K562 (cell line): ENCODE measurements at regions not wholly inside any gene's neighbourhood (a gene's known extent, or its start where the extent isn't known, plus 50 kb on each side); places are given as distances from the start of the nearest gene placed in this dataset.

ENCODE experiments used
- ATAC-seq: fragments of 200-7000 bp; cut with Tn5 transposase; 3 replicates; pipeline ENCODE4 v1.9.1; 2020; ENCODE audit warnings: moderate library complexity
- BruUV-seq: library from RNA; stranded (reverse); fragments of 400-500 nt; replicated peaks from 2 replicates; lab custom pipeline; 2021; lab: Mats Ljungman, UMichigan
- CTCF ChIA-PET: fragments of 300-600 bp; formaldehyde crosslinking; extraction: SDS; loops from one replicate; lab custom pipeline; 2021; ENCODE audit warnings: low intra/inter-chr PET ratio; lab: Yijun Ruan, JAX
- POLR2A ChIA-PET: fragments of 300-600, 350-650 bp; sonication (Branson Sonifier 250); formaldehyde crosslinking; extraction: SDS; loops from one replicate; lab custom pipeline; 2021; ENCODE audit warnings: antibody characterized with exemption, inconsistent platforms; lab: Yijun Ruan, JAX
- DNase-seq, 4 experiments: peaks; one replicate each; pipeline versions ENCODE4 v3.0.0 to v3.0.0-alpha.2; 2011 to 2018; ENCODE audit warnings: low spot score in 3 of 4, mixed read lengths in 3 of 4; ENCODE audit errors: extremely low read depth in 1 of 4
- FAIRE-seq: peaks from 2 replicates; lab custom pipeline; 2011; peaks lifted over from hg19 to GRCh38; lab: Jason Lieb, UNC
- H2AFZ ChIP-seq: 2 replicates; pipeline ENCODE4 v1.6.0; 2011; ENCODE audit warnings: low read depth, low read length, control low read depth, inconsistent platforms
- H3K27ac ChIP-seq: fragments of 200-600 bp; 3 replicates; pipeline ENCODE4 v1.8.0; 2011; ENCODE audit warnings: low read depth, mild to moderate bottlenecking, control low read depth, inconsistent platforms, low read length, moderate library complexity, mixed read lengths; ENCODE audit errors: extremely low read depth
- H3K27me3 ChIP-seq, 2 experiments: fragments of 300-600 bp in 1 of 2; 2 replicates in 1 of 2; 3 replicates in 1 of 2; pipeline versions ENCODE4 v1.6.0 to v1.8.0; 2011; ENCODE audit warnings: inconsistent platforms in 2 of 2, low read length in 2 of 2, mild to moderate bottlenecking in 1 of 2, mixed read lengths in 1 of 2, moderate library complexity in 1 of 2; ENCODE audit not compliant: control insufficient read depth in 2 of 2, insufficient read depth in 2 of 2
- H3K36me3 ChIP-seq: fragments of 300-600 bp; 3 replicates; pipeline ENCODE4 v1.8.0; 2011; ENCODE audit warnings: mild to moderate bottlenecking, low read length, inconsistent platforms; ENCODE audit not compliant: control insufficient read depth, insufficient read depth
- H3K4me1 ChIP-seq, 2 experiments: fragments of 200-600 bp in 1 of 2; replicated peaks in 1 of 2; 2 replicates in 1 of 2; 3 replicates in 1 of 2; pipeline versions ENCODE4 v1.5.1 to v1.8.0; 2011; ENCODE audit warnings: inconsistent platforms in 2 of 2, low read length in 2 of 2, mild to moderate bottlenecking in 1 of 2, mixed read lengths in 1 of 2, moderate library complexity in 1 of 2; ENCODE audit not compliant: control insufficient read depth in 2 of 2, insufficient read depth in 2 of 2
- H3K4me2 ChIP-seq: 2 replicates; pipeline ENCODE4 v1.6.1; 2011; ENCODE audit warnings: low read length, control low read depth, inconsistent platforms, mixed read lengths; ENCODE audit not compliant: insufficient read depth
- H3K4me3 ChIP-seq: fragments of 200-600 bp; sonication (generic), shearing (Covaris generic); 2 replicates; pipeline ENCODE4 v1.5.1; 2016; ENCODE audit warnings: control low read depth, inconsistent platforms
- H3K79me2 ChIP-seq: fragments of 200-600 bp; 3 replicates; pipeline ENCODE4 v1.8.0; 2011; ENCODE audit warnings: low read length, inconsistent platforms; ENCODE audit not compliant: control insufficient read depth, insufficient read depth
- H3K9ac ChIP-seq, 2 experiments: 2 replicates each; pipeline versions ENCODE4 v1.6.0 to v1.6.1; 2011; ENCODE audit warnings: low read depth in 2 of 2, low read length in 2 of 2, control low read depth in 1 of 2, inconsistent platforms in 1 of 2, mild to moderate bottlenecking in 1 of 2, mixed read lengths in 1 of 2; ENCODE audit not compliant: insufficient read depth in 1 of 2
- H3K9me1 ChIP-seq: one replicate; pipeline ENCODE4 v1.6.0; 2011; ENCODE audit warnings: inconsistent platforms, mild to moderate bottlenecking, low read length, moderate library complexity; ENCODE audit not compliant: control insufficient read depth, insufficient read depth
- H3K9me3 ChIP-seq: replicated peaks from 2 replicates; pipeline ENCODE4 v1.5.1; 2011; ENCODE audit warnings: low read depth, low read length, inconsistent platforms; ENCODE audit not compliant: control insufficient read depth, insufficient read depth
- H4K20me1 ChIP-seq: replicated peaks from 2 replicates; pipeline ENCODE4 v1.6.1; 2011; ENCODE audit warnings: low read length, inconsistent platforms, mixed read lengths; ENCODE audit not compliant: control insufficient read depth, insufficient read depth
- ARID3A ChIP-seq: IDR thresholded peaks from 2 replicates; pipeline ENCODE4 v1.6.1; 2012; ENCODE audit warnings: low read depth, low read length, improper control_type of control experiment, borderline replicate concordance
- ATF1 ChIP-seq, 2 experiments: fragments of 450-650 bp in 1 of 2; IDR thresholded peaks; 2 replicates each; pipeline ENCODE4 v1.6.1; 2016; ENCODE audit warnings: missing compliant biosample characterization in 1 of 2, missing genetic modification characterization in 1 of 2
- GTF2A2 ChIP-seq: IDR thresholded peaks from 2 replicates; pipeline ENCODE4 v1.6.1; 2016; ENCODE audit warnings: mild to moderate bottlenecking, missing genetic modification characterization, missing compliant biosample characterization
- MTA2 ChIP-seq: fragments of 450-650 bp; IDR thresholded peaks from 2 replicates; pipeline ENCODE4 v1.6.1; 2016; ENCODE audit warnings: low read depth
- NCOA6 ChIP-seq: fragments of 450-650 bp; IDR thresholded peaks from 2 replicates; pipeline ENCODE4 v1.6.1; 2017; ENCODE audit warnings: mild to moderate bottlenecking
- RAD51 ChIP-seq: fragments of 450-650 bp; IDR thresholded peaks from 2 replicates; pipeline ENCODE4 v1.7.1; 2016; ENCODE audit warnings: low read depth, mild to moderate bottlenecking, borderline replicate concordance
- ZBTB17 ChIP-seq: fragments of 450-650 bp; formaldehyde crosslinking; IDR thresholded peaks from 2 replicates; pipeline ENCODE4 v1.4.0; 2020; ENCODE audit warnings: mild to moderate bottlenecking
- ZNF143 ChIP-seq: sonication (generic); formaldehyde crosslinking; IDR thresholded peaks from 2 replicates; pipeline ENCODE4 v1.9.0; 2022; ENCODE audit warnings: mild to moderate bottlenecking, missing genetic modification reagents
- WGBS: fragments of 100-300 bp; shearing (Covaris generic); methylation state at CpG from one replicate; pipeline ENCODE4 v1.1.6; 2016; ENCODE audit warnings: low coverage, mixed read lengths; ENCODE audit not compliant: insufficient coverage; ENCODE audit errors: missing lambda C conversion rate; 5-methylcytosine and 5-hydroxymethylcytosine counted together
- in situ Hi-C: fragments of 300-500 bp; cut with MboI; formaldehyde crosslinking; loops from 4 replicates; pipeline ENCODE4 v1.15.0; 2018; ENCODE audit warnings: inconsistent platforms, mixed read lengths
- intact Hi-C: fragments of 100-400 bp; cut with micrococcal nuclease; formaldehyde crosslinking; loops from 2 replicates; pipeline ENCODE4 v1.14.2; 2022

- CTCF ChIA-PET: no interaction called here
- FAIRE-seq (no peak), DNase-seq (no peak), ATAC-seq (no peak)
- Histone ChIP-seq H4K20me1 (no peaks in the 10 kb centered on the region), H3K27ac (no peak overlapping the region), H3K4me1 (no peaks in the 10 kb centered on the region; a peak in 1 of 5 replicates), H3K9me1 (no peaks in the 10 kb centered on the region), H3K4me2 (no peak overlapping the region), H3K27me3 (peaks cover 0 to 16% of the 10 kb centered on the region in 2 experiments; a peak in 2 of 5 replicates), H3K9me3 (no peaks in the 10 kb centered on the region), H3K4me3 (no peak overlapping the region), H2AFZ (no peak overlapping the region), H3K36me3 (no peaks in the 10 kb centered on the region), H3K9ac (no peak overlapping the region)
- BruUV-seq: no TSS peak
- WGBS: 2% methylated on average over 6 of the region's 6 CpGs
- in situ Hi-C loops: no loop called here
- intact Hi-C loops: no loop called here
- TF ChIP-seq MTA2 (no peak), RAD51 (no peak), ZBTB17 (CRISPR knock-in tag) (no peak), GTF2A2 (tag) (no peak), ZNF143 (no peak), ATF1 (CRISPR knock-in tag; IDR thresholded peaks at IDR 0.05) (no peak), ATF1 (tag; IDR thresholded peaks at IDR 0.05) (no peak), NCOA6 (no peak), ARID3A (no peak)
- TF ChIP-seq, all 486 proteins: peak for 0
- H3K79me2 ChIP-seq: no peaks in the 10 kb centered on the region
- POLR2A ChIA-PET: no interaction called here
Measured at GRCh38 chr11:45596571-45596970, 68.9 kb downstream of the CHST1 start.
